GM18520 (cell line): ENCODE measurements at regions not wholly inside any gene's neighbourhood (a gene's known extent, or its start where the extent isn't known, plus 50 kb on each side); places are given as distances from the start of the nearest gene placed in this dataset.
A peak's percentile ranks its signal among the peaks of the same experiment; 100 is the strongest.

ENCODE experiments used
- ATAC-seq: cut with Tn5 transposase; IDR thresholded peaks from one replicate; pipeline ENCODE4 v1.9.1; 2021; ENCODE audit not compliant: unreplicated experiment

- ATAC-seq, result no peak
Observed at GRCh38 chr9:19732441-19732951, 56.3 kb downstream of the SLC24A2 start.

DNA sequence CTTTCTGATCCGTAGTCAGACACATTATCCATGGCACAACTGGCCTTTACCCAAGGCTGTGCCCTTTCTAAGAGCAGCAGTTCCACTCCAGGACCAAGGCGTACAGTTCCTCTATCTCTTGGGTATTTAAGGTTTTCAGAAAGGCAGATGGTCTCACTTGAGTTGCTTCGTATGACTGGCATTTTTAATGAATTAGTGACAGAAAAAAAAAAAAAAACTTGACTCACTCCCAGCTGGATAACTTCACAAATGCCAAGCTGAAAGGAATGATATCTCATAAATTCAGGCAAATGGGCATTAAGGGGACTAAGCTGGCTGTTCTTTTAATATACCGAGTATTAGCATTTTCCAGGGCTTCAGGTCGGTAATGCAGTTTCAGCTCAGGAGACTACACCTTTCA lies 60.7 kb downstream of the SLC24A2 start:
- ATAC-seq, result no peak

DNA sequence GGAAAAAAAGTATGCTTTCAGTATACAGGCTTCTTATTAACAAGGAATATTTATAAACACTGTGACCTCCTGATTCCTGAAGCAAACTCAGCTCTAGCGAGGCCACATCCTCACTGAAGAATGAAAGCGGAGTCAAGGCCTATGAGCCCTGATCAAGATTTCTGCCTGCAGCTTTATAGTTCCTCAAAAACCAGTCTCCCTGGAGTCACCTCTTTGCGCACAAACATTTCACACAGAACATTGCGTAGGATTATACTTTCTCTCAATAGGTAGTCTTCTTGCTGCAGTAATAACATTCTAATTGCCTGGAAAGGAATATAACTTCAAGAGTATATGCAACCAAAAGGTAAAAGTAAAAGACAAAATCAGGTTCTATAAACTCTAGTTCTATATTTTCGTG lies 62.9 kb downstream of the SLC24A2 start:
- ATAC-seq, result no peak

DNA sequence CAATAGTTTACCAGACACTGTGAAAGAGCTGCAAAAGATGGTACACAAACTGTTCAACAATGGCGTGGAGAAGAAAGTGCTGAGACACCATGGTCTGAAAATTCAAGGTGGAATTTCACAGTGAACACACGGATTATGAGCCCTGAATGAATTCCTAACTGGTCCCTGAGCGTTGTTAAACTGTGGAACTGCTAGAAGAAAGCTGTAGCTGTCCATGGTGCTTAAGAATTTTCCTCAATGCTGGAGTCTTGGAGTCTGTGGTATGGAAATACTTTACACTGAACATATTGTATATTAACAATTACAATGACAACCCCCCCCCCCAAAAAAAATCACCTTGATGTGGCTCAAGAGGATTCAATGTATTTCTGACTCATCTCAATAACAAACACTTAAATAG lies 68.5 kb downstream of the SLC24A2 start:
- ATAC-seq, result no peak

DNA sequence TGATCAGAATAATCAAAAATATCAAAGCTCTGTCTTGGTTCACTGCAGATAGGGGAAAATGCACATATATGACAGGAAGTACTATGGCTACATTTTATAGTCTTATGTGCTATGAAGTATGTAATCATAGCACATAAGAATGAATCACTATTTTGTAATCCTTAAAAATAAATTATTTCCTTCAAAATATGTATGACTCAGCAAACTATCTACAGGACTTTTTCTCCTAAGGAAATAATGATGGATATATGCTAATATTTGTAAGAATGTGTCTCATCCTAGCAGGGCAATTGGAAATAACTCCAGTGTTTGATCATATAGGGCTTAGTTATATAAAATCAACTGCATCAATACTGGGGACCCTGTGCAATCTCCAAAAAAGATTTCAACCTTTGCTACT lies 85.1 kb downstream of the SLC24A2 start:
- ATAC-seq, result no peak

DNA sequence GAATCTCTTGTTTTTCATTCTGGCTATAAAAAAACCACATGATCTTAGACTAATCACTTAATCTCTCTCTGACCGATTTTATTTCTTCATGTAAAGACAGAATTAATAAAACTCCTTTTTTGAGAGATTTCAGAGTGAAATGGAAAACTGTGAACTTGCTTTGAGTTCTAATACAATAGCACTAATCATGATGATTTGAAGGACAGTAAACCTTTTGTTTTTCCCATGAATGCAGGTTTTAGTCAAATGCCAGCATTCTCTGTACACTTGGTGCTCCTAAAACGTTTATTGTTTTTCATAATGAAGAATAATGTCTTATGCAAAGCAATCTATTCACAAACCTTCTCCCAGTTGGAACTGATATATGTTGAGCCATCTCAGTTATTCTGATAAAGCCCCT lies 86.8 kb downstream of the SLC24A2 start:
- ATAC-seq, result no peak

DNA sequence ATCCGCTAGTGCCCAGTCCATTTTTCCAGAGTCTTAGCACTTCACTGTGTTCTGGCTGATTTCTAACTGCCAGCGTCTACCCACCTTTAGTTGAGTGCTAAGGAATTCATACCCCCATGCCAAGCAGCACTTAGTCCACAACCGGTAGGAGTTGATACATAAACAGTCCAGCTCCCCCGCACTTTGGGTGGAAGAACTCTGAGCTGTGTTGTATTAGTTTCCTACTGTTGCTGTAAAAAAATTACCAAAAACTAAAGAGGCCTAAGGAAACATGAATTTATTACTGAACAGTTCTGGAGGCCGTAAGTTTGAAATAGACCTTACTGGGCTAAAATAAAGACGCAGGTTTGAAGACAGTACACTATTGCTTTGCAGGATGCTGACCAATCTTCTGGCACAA lies 87.6 kb downstream of the SLC24A2 start:
- ATAC-seq, result no peak

- no peak for ATAC-seq
Observed at GRCh38 chr9:19700699-19701098, 88.1 kb downstream of the SLC24A2 start.

GRCh38 chr9:19699756-19700155 lies 89.1 kb downstream of the SLC24A2 start:
- ATAC-seq, result no peak

GRCh38 chr9:19698960-19699359 lies 89.9 kb downstream of the SLC24A2 start:
- no peak for ATAC-seq

DNA sequence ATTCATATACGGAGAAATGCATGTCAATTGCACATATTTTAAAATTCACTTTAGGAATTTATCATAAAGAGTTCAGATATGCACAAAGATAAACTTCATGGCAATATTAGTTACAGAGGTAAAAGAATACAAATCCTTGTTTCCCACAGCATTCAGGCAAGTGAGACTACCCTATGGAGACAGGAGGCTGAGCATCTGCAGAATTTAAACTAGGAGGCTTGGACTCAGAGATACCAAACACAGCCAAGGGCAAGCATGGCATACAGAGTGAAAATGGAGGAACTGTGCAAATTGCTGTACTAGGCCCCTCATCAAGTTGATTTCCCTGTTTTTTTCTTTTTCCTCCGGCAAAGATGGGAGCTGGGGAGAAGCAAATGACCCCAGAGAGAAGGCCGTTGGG lies 94.2 kb downstream of the SLC24A2 start:
- ATAC-seq, result no peak

DNA sequence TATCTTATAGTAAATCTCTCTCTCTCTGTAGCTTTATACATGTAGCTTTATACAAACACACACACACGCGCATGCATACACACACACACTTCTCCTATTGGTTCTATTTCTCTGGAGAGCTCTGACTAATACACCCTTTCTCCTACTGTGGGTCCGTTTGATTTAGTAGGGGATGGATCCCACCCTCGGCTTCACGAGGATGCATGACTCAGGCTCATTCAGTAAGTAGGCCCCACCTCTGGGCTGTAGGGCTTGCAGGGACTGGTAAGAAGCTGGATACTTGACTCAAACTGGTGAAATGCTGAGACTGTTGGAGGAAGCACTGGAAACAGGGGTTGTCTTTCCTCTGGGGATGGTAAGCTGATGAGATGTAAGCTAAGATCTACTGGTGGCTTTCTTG lies 98.7 kb downstream of the SLC24A2 start:
- ATAC-seq, result no peak

- no peak for ATAC-seq
Observed at GRCh38 chr9:19689328-19690101, 99.3 kb downstream of the SLC24A2 start.

DNA sequence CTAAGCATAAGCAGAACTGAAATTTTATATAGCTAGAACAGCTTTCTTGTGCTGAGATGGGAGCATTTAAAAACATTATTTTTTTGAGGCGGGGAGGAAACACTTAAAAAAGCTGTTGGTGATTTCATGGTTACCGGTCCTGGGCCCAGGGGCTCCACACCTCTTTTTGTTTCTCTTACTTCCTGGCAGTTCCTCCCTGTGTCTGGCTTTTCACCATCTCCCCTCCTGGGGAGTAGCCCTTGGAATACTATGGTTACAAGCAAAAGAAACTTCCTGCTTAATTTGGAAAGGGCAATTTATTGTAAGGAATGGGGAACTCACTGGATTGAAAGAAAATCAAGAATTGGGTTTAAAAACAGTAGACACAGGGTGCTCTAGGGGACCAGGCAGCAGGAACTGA lies 105.1 kb downstream of the SLC24A2 start:
- ATAC-seq, result no peak

DNA sequence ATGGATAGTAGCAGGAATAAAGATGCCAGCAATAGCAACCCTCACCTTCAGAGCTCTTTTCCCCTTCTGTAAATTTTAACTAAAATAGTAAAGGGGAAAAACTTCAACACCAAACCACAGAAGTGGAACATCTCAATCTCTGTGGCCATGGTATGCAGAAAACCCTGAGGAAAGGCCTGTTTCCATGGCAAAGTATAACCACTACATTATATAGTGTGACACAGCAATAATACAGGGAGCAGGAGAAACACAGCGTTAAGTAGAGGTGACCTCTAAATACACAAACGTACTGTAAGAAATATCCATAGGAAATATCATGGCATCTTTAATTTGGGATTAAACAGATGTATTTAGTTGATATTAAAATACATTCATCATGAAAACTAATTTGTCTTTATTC lies 106.4 kb downstream of the SLC24A2 start:
- ATAC-seq, result no peak

DNA sequence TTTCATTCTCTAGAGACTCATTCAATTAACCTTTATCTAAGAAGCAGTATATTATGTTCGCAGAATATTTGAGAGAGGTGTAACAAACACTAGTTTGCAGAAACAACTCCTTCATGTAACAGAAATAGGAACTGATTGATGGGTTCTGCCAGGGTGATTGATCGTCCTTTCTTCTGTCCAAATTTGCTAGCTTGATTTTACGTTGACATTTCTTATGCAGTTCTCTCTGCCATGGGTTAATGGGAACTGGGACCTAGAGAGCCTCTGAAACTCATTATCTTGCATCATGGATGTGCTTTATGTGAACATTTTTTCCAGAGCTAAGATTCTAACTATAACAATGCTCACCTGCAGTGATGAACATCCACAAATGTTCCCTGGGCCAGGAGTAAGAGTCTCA lies 107.0 kb downstream of the SLC24A2 start:
- ATAC-seq, result no peak

DNA sequence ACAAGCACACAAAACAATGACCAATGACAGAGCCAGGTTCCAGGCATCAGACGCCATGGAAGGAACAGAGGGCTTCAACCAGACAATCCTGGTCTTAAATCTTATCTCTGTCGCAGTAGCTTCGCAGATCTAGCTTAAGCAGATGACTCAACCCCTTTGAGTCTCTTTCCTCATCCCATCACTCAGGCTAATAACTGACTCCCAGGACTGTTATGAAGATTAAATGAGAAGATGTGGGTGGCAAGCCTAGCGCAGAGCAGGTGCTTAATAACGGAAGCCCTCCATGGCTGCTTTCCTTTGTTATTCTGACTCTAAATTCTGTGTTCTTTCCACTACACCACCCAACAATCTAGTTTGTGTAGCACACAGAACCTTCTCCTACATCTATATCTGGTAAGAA lies 110.9 kb downstream of the SLC24A2 start:
- no peak for ATAC-seq

DNA sequence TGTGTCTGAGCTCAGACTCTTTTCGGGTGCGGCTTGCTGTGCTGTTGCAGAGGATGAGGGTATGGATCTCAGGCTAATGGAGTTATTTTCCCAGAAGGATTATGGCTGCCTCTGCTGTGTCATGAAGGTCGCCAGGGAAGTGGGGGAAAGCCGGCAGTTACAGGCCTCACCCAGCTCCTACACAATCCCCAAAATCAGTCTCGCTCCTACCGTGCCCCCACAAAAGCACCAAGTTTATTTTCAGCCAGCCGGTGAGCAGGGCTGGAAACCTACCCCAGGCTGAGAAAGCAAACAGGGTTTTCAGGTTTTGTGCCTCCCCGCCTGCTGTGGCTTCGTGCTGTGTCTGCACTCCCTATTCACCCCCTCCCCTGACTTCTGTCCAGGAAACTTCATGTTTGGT lies 113.3 kb downstream of the SLC24A2 start:
- ATAC-seq, result no peak

- no peak for ATAC-seq
Observed at GRCh38 chr9:19666575-19666974, 122.3 kb downstream of the SLC24A2 start.

- peak; percentile 100 for ATAC-seq
Observed at GRCh38 chr9:19665146-19665863, 123.5 kb downstream of the SLC24A2 start.

GRCh38 chr9:19663570-19663969 lies 125.3 kb downstream of the SLC24A2 start:
- ATAC-seq, result no peak

GRCh38 chr9:19662213-19662612 lies 126.6 kb downstream of the SLC24A2 start:
- ATAC-seq, result no peak
